GM12878 (cell line): ENCODE measurements at regions not wholly inside any gene's neighbourhood (a gene's known extent, or its start where the extent isn't known, plus 50 kb on each side); places are given as distances from the start of the nearest gene placed in this dataset.
"Not testable (repeated sequence)": the region's sequence is repeated elsewhere in the genome, so short reads cannot be mapped to it uniquely, and the experiment has no call there.

Experiments
- ATAC-seq: fragments of 200-7000 bp; cut with Tn5 transposase; 3 replicates; pipeline ENCODE4 v1.9.1; 2020; ENCODE audit warnings: mild to moderate bottlenecking, moderate library complexity
- BruUV-seq: library from RNA; stranded (reverse); fragments of 400-500 nt; replicated peaks from 2 replicates; lab custom pipeline; 2021; lab: Mats Ljungman, UMichigan
- CTCF ChIA-PET: fragments of 300-600 bp; sonication (Branson Sonifier 250); formaldehyde crosslinking; extraction: SDS; loops from one replicate; lab custom pipeline; 2021; ENCODE audit warnings: inconsistent platforms; lab: Yijun Ruan, JAX
- POLR2A ChIA-PET: fragments of 350-600 bp; formaldehyde crosslinking; extraction: SDS; loops from one replicate; lab custom pipeline; 2021; ENCODE audit warnings: inconsistent platforms; lab: Charles Lee
- RAD21 ChIA-PET: fragments of 300-600 bp; sonication (Branson Sonifier 250); formaldehyde crosslinking; loops from one replicate; lab custom pipeline; 2023; ENCODE audit warnings: antibody characterized with exemption; ENCODE audit not compliant: unreplicated experiment; lab: Charles Lee
- SMC1A ChIA-PET: fragments of 300-600 bp; sonication (Branson Sonifier 250); formaldehyde crosslinking; loops from one replicate; lab custom pipeline; 2023; ENCODE audit not compliant: unreplicated experiment, uncharacterized antibody; lab: Charles Lee
- DNase-seq: peaks from one replicate; pipeline ENCODE4 v3.0.0-alpha.2; 2011; ENCODE audit warnings: low read depth, low spot score
- FAIRE-seq: peaks from 3 replicates; lab custom pipeline; 2011; peaks lifted over from hg19 to GRCh38; lab: Jason Lieb, UNC
- H2AFZ ChIP-seq: 2 replicates; pipeline ENCODE4 v1.6.0; 2011; ENCODE audit warnings: low read depth, low read length, control low read depth; ENCODE audit not compliant: control insufficient read depth
- H3K27ac ChIP-seq: 2 replicates; pipeline ENCODE4 v1.5.1; 2011; ENCODE audit warnings: control low read depth; ENCODE audit not compliant: control insufficient read depth, insufficient read depth
- H3K27me3 ChIP-seq, 2 experiments: replicated peaks in 1 of 2; 2 replicates each; pipeline versions ENCODE4 v1.6.0 to v1.6.1; 2011; ENCODE audit warnings: low read length in 1 of 2; ENCODE audit not compliant: control insufficient read depth in 2 of 2, insufficient read depth in 2 of 2
- H3K36me3 ChIP-seq, 2 experiments: 2 replicates each; pipeline ENCODE4 v1.5.1; 2011; ENCODE audit warnings: low read length in 1 of 2; ENCODE audit not compliant: control insufficient read depth in 2 of 2, insufficient read depth in 2 of 2
- H3K4me1 ChIP-seq: 2 replicates; pipeline ENCODE4 v1.6.1; 2011; ENCODE audit warnings: mild to moderate bottlenecking, low read length, moderate library complexity, mixed read lengths; ENCODE audit not compliant: control insufficient read depth, insufficient read depth
- H3K4me2 ChIP-seq: 2 replicates; pipeline ENCODE4 v1.6.0; 2011; ENCODE audit warnings: control low read depth; ENCODE audit not compliant: control insufficient read depth, insufficient read depth
- H3K4me3 ChIP-seq: fragments of 200-600 bp; sonication (generic); 2 replicates; pipeline ENCODE4 v1.5.1; 2016
- H3K79me2 ChIP-seq: 2 replicates; pipeline ENCODE4 v1.6.0; 2011; ENCODE audit warnings: low read length; ENCODE audit not compliant: control insufficient read depth, insufficient read depth
- H3K9ac ChIP-seq: 2 replicates; pipeline ENCODE4 v1.8.0; 2011; ENCODE audit warnings: low read length, control low read depth, mixed read lengths; ENCODE audit not compliant: control insufficient read depth, insufficient read depth
- H3K9me3 ChIP-seq: replicated peaks from 3 replicates; pipeline ENCODE4 v1.5.1; 2011; ENCODE audit warnings: mild to moderate bottlenecking, low read length; ENCODE audit not compliant: control insufficient read depth, insufficient read depth
- H4K20me1 ChIP-seq: 2 replicates; pipeline ENCODE4 v1.6.0; 2011; ENCODE audit not compliant: control insufficient read depth, insufficient read depth
- CEBPB ChIP-seq, 2 experiments: fragments of 150-350 bp in 1 of 2; IDR thresholded peaks; 2 replicates each; pipeline ENCODE4 v1.6.1; 2012 to 2014; ENCODE audit warnings: low read depth in 2 of 2, low read length in 2 of 2, borderline replicate concordance in 1 of 2, inconsistent platforms in 1 of 2
- ELK1 ChIP-seq: IDR thresholded peaks from 2 replicates; pipeline ENCODE4 v1.6.1; 2012; ENCODE audit warnings: low read depth, low read length, improper control_type of control experiment
- EZH2 ChIP-seq: IDR thresholded peaks from 2 replicates; pipeline ENCODE4 v1.6.1; 2012; ENCODE audit warnings: low read depth, mild to moderate bottlenecking, control low read depth, inconsistent platforms, low read length, borderline replicate concordance; ENCODE audit not compliant: control insufficient read depth
- MYB ChIP-seq: fragments of 150-350 bp; IDR thresholded peaks from 2 replicates; pipeline ENCODE4 v1.6.1; 2014; ENCODE audit warnings: mild to moderate bottlenecking, low read depth, low read length, borderline replicate concordance
- RAD21 ChIP-seq: IDR thresholded peaks from 2 replicates; pipeline ENCODE4 v1.6.1; 2011; ENCODE audit warnings: mild to moderate bottlenecking, low read depth, low read length, moderate library complexity; ENCODE audit not compliant: insufficient read depth
- RCOR1 ChIP-seq: conservative IDR thresholded peaks from 2 replicates; pipeline ENCODE4 v1.6.1; 2012; ENCODE audit warnings: low read depth, low read length, improper control_type of control experiment
- RFX5 ChIP-seq: IDR thresholded peaks from 2 replicates; pipeline ENCODE4 v1.6.1; 2011; ENCODE audit warnings: low read depth, low read length, improper control_type of control experiment
- USF1 ChIP-seq: IDR thresholded peaks from 2 replicates; pipeline ENCODE4 v1.6.1; 2011; ENCODE audit warnings: borderline replicate concordance, low read depth, mild to moderate bottlenecking, moderate library complexity, mixed read lengths, low read length; ENCODE audit not compliant: insufficient read depth; ENCODE audit errors: extremely low read length
- USF2 ChIP-seq: IDR thresholded peaks from 2 replicates; pipeline ENCODE4 v1.6.1; 2011; ENCODE audit warnings: low read depth, low read length, improper control_type of control experiment, borderline replicate concordance
- ZBTB33 ChIP-seq: fragments of 450-650 bp; IDR thresholded peaks from 2 replicates; pipeline ENCODE4 v1.6.1; 2017; ENCODE audit warnings: mild to moderate bottlenecking
- ZNF384 ChIP-seq: IDR thresholded peaks from 2 replicates; pipeline ENCODE4 v1.6.1; 2012; ENCODE audit warnings: low read depth, mild to moderate bottlenecking, low read length, improper control_type of control experiment, borderline replicate concordance
- WGBS: methylation state at CpG from one replicate; pipeline ENCODE4 v1.1.6; 2016; ENCODE audit warnings: low lambda C conversion rate; ENCODE audit not compliant: insufficient replicate concordance, insufficient coverage; ENCODE audit errors: missing lambda C conversion rate; 5-methylcytosine and 5-hydroxymethylcytosine counted together
- in situ Hi-C: fragments of 300-500 bp; cut with MboI; formaldehyde crosslinking; loops from 9 replicates; pipeline ENCODE4 v1.14.3; 2018; ENCODE audit warnings: mixed read lengths
- intact Hi-C: fragments of 100-400 bp; cut with micrococcal nuclease; formaldehyde crosslinking; loops from one replicate; pipeline ENCODE4 v1.14.2; 2022; ENCODE audit not compliant: unreplicated experiment

- POLR2A ChIA-PET, H3K27me3 ChIP-seq, ATAC-seq, BruUV-seq, CTCF ChIA-PET, H3K9ac ChIP-seq, H3K4me2 ChIP-seq, H3K79me2 ChIP-seq, H3K27ac ChIP-seq, in situ Hi-C loops, H3K4me3 ChIP-seq, intact Hi-C loops, DNase-seq, H3K4me1 ChIP-seq, SMC1A ChIA-PET, H3K9me3 ChIP-seq, RAD21 ChIA-PET, H2AFZ ChIP-seq, H3K36me3 ChIP-seq, H4K20me1 ChIP-seq, FAIRE-seq: not testable (repeated sequence)
- 9% methylated on average over 5 of the region's 9 CpGs for WGBS
Observed at GRCh38 chr12:131312382-131312781, 358.7 kb downstream of the ADGRD1 start.

GRCh38 chr12:131312793-131313545, 359.3 kb downstream of the ADGRD1 start:
- FAIRE-seq (no peak), DNase-seq (no peak), ATAC-seq (no peak)
- intact Hi-C loops (no loop called here), in situ Hi-C loops (no loop called here)
- Histone ChIP-seq H3K36me3 (no peaks in the 10 kb centered on the region), H4K20me1 (no peaks in the 10 kb centered on the region), H3K4me3 (no peak overlapping the region), H3K9me3 (no peaks in the 10 kb centered on the region), H3K4me1 (no peaks in the 10 kb centered on the region), H3K9ac (no peak overlapping the region), H3K4me2 (no peak overlapping the region), H3K27ac (no peak overlapping the region), H3K79me2 (no peaks in the 10 kb centered on the region), H2AFZ (no peak overlapping the region), H3K27me3 (no peaks in the 10 kb centered on the region)
- POLR2A ChIA-PET = no interaction called here
- CTCF ChIA-PET = no interaction called here
- RAD21 ChIA-PET = no interaction called here
- no TSS peak for BruUV-seq
- SMC1A ChIA-PET = no interaction called here
- WGBS = 40% methylated on average over 11 of the region's 13 CpGs
- no peak for TF ChIP-seq ELK1
- no peak for TF ChIP-seq RFX5
- TF ChIP-seq USF1 = no peak
- no peak for TF ChIP-seq EZH2
- TF ChIP-seq RCOR1 = no peak
- no peak for TF ChIP-seq MYB
- TF ChIP-seq USF2 = no peak
- no peak for TF ChIP-seq RAD21
- TF ChIP-seq ZBTB33 = no peak
- no peak for TF ChIP-seq CEBPB (IDR thresholded peaks at IDR 0.05; ENCODE audit: borderline replicate concordance in 1 of 2, low read depth in 2 of 2, low read length in 2 of 2)
- TF ChIP-seq ZNF384 = no peak
